ENCODE measurements at regions not wholly inside any gene's neighbourhood (a gene's known extent, or its start where the extent isn't known, plus 50 kb on each side); places are given as distances from the start of the nearest gene placed in this dataset.
"Not testable (repeated sequence)": the region's sequence is repeated elsewhere in the genome, so short reads cannot be mapped to it uniquely, and the experiment has no call there.

DNA sequence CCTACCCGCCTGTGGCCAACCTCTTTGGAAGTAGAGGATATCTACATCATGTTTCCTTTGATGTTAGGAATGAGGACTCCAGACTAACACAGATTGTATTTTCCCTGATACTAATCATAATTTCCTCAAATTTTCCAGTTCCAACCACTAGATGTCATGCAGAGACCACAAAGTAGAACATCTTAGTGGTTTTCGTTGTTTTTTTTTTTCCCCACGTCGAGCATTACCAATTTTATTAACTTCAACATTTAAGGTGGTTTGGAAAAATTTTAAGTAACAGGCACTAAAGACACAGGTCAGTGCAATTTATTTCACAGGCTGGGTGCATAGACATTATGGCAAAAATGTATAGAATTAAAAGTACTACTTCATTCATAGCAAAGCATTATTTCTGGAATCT is 280.1 kb downstream of the ANKRD30B start:
- not testable (repeated sequence) for H3K79me2 ChIP-seq (ENCODE audit: control insufficient read depth, insufficient read depth, low read length); H4K20me1 ChIP-seq (ENCODE audit: control insufficient read depth, extremely low read depth, insufficient read depth, low read length); H3K9ac ChIP-seq (ENCODE audit: insufficient read depth, low read length); H2AFZ ChIP-seq (ENCODE audit: low read length); H3K27me3 ChIP-seq (ENCODE audit: control insufficient read depth, insufficient read depth, low read length); H3K36me3 ChIP-seq (ENCODE audit: control insufficient read depth, insufficient read depth, low read length); H3K4me3 ChIP-seq (replicated peaks in 1 of 4; ENCODE audit: control extremely low read depth in 1 of 4, insufficient read depth in 1 of 4, low read depth in 3 of 4, low read length in 4 of 4); H3K9me3 ChIP-seq (ENCODE audit: control insufficient read depth, insufficient read depth, low read depth, low read length); H3K4me1 ChIP-seq (ENCODE audit: control insufficient read depth, extremely low read depth, insufficient read depth, low read length); H3K27ac ChIP-seq (ENCODE audit: insufficient read depth, low read length); H3K4me2 ChIP-seq (ENCODE audit: extremely low read depth, insufficient read depth, low read length)
- peak in 1 of 2 donors; percentile 1 for DNase-seq (ENCODE audit: low read depth in 2 of 2)

DNA sequence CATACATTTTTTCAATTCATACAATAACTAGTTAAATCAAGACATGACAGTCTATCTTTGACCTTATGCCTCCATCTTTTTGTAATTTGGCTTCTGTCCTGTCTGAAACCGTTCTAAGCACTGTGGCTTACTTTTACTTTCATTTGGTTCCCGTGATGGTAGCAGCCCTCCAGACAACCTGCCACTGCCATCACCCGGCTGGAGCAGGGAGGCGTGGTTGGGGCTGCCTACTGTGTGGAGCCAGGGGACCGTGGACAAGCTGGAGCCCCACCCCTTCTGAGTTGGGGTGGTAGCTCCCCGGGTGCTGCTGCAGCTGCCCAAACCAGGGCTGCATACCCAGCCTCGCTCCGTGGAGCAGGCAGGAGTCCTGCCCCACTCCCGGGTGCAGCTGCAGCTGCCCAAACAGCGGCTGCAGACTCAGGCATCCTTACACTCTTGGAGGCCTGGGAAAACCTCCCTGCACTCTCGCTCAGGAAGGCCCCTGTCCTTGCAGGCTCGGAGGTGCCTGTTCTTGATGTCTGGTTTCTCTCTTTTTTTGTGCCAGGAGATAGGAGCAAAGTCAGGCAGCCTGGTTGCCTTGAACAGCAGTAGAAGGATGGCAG is 312.4 kb downstream of the ANKRD30B start:
- not testable (repeated sequence) for H2AFZ ChIP-seq (ENCODE audit: low read length); H4K20me1 ChIP-seq (ENCODE audit: control insufficient read depth, extremely low read depth, insufficient read depth, low read length); H3K9ac ChIP-seq (ENCODE audit: insufficient read depth, low read length); DNase-seq (ENCODE audit: low read depth in 2 of 2); H3K27ac ChIP-seq (ENCODE audit: insufficient read depth, low read length); H3K4me3 ChIP-seq (replicated peaks in 1 of 4; ENCODE audit: control extremely low read depth in 1 of 4, insufficient read depth in 1 of 4, low read depth in 3 of 4, low read length in 4 of 4); H3K4me2 ChIP-seq (ENCODE audit: extremely low read depth, insufficient read depth, low read length); H3K36me3 ChIP-seq (ENCODE audit: control insufficient read depth, insufficient read depth, low read length); H3K4me1 ChIP-seq (ENCODE audit: control insufficient read depth, extremely low read depth, insufficient read depth, low read length); H3K27me3 ChIP-seq (ENCODE audit: control insufficient read depth, insufficient read depth, low read length); H3K79me2 ChIP-seq (ENCODE audit: control insufficient read depth, insufficient read depth, low read length); H3K9me3 ChIP-seq (ENCODE audit: control insufficient read depth, insufficient read depth, low read depth, low read length)

GRCh38 chr18:15061289-15061896 is 313.4 kb downstream of the ANKRD30B start:
- not testable (repeated sequence) for H3K79me2 ChIP-seq (ENCODE audit: control insufficient read depth, insufficient read depth, low read length); H3K36me3 ChIP-seq (ENCODE audit: control insufficient read depth, insufficient read depth, low read length); H3K4me1 ChIP-seq (ENCODE audit: control insufficient read depth, extremely low read depth, insufficient read depth, low read length); H3K27me3 ChIP-seq (ENCODE audit: control insufficient read depth, insufficient read depth, low read length); DNase-seq (ENCODE audit: low read depth in 2 of 2); H3K4me3 ChIP-seq (replicated peaks in 1 of 4; ENCODE audit: control extremely low read depth in 1 of 4, insufficient read depth in 1 of 4, low read depth in 3 of 4, low read length in 4 of 4); H3K4me2 ChIP-seq (ENCODE audit: extremely low read depth, insufficient read depth, low read length); H3K27ac ChIP-seq (ENCODE audit: insufficient read depth, low read length); H2AFZ ChIP-seq (ENCODE audit: low read length); H3K9ac ChIP-seq (ENCODE audit: insufficient read depth, low read length); H4K20me1 ChIP-seq (ENCODE audit: control insufficient read depth, extremely low read depth, insufficient read depth, low read length); H3K9me3 ChIP-seq (ENCODE audit: control insufficient read depth, insufficient read depth, low read depth, low read length)

- H2AFZ ChIP-seq (ENCODE audit: low read length); H3K27me3 ChIP-seq (ENCODE audit: control insufficient read depth, insufficient read depth, low read length); H3K9ac ChIP-seq (ENCODE audit: insufficient read depth, low read length); H3K4me2 ChIP-seq (ENCODE audit: extremely low read depth, insufficient read depth, low read length); H3K36me3 ChIP-seq (ENCODE audit: control insufficient read depth, insufficient read depth, low read length); H3K4me3 ChIP-seq (replicated peaks in 1 of 4; ENCODE audit: control extremely low read depth in 1 of 4, insufficient read depth in 1 of 4, low read depth in 3 of 4, low read length in 4 of 4); H3K27ac ChIP-seq (ENCODE audit: insufficient read depth, low read length); H4K20me1 ChIP-seq (ENCODE audit: control insufficient read depth, extremely low read depth, insufficient read depth, low read length); H3K4me1 ChIP-seq (ENCODE audit: control insufficient read depth, extremely low read depth, insufficient read depth, low read length); DNase-seq (ENCODE audit: low read depth in 2 of 2); H3K79me2 ChIP-seq (ENCODE audit: control insufficient read depth, insufficient read depth, low read length); H3K9me3 ChIP-seq (ENCODE audit: control insufficient read depth, insufficient read depth, low read depth, low read length): not testable (repeated sequence)
Measured at GRCh38 chr18:15066434-15066833, 318.5 kb downstream of the ANKRD30B start.

DNA sequence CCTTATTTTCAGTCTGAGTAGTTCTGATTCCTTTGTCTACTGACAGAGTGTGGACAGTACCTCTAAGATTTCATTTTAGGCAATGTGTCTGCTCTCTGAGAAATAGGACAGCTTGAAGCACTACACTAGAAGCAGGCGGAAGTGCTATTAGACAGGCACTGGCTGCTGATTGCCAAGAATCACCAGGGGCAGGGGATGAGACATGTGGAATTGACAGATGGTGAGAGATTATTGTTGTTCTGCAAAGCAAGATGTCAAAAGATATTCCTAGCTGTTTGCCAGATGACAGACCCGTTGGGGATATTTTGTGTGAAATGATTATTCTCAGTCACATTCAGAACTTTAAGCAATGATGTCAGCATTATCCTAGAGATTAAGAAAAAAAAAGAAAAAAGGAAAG is 323.3 kb downstream of the ANKRD30B start:
- not testable (repeated sequence) for H3K79me2 ChIP-seq (ENCODE audit: control insufficient read depth, insufficient read depth, low read length); H3K9ac ChIP-seq (ENCODE audit: insufficient read depth, low read length); H3K4me3 ChIP-seq (replicated peaks in 1 of 4; ENCODE audit: control extremely low read depth in 1 of 4, insufficient read depth in 1 of 4, low read depth in 3 of 4, low read length in 4 of 4); H3K4me2 ChIP-seq (ENCODE audit: extremely low read depth, insufficient read depth, low read length); H3K36me3 ChIP-seq (ENCODE audit: control insufficient read depth, insufficient read depth, low read length); H2AFZ ChIP-seq (ENCODE audit: low read length); H3K27ac ChIP-seq (ENCODE audit: insufficient read depth, low read length); H3K27me3 ChIP-seq (ENCODE audit: control insufficient read depth, insufficient read depth, low read length); DNase-seq (ENCODE audit: low read depth in 2 of 2); H3K9me3 ChIP-seq (ENCODE audit: control insufficient read depth, insufficient read depth, low read depth, low read length); H3K4me1 ChIP-seq (ENCODE audit: control insufficient read depth, extremely low read depth, insufficient read depth, low read length); H4K20me1 ChIP-seq (ENCODE audit: control insufficient read depth, extremely low read depth, insufficient read depth, low read length)

All from fibroblast of lung (primary cell).